Gastrocnemius medialis (tissue), 4 donors: ENCODE measurements at regions not wholly inside any gene's neighbourhood (a gene's known extent, or its start where the extent isn't known, plus 50 kb on each side); places are given as distances from the start of the nearest gene placed in this dataset.
A peak's percentile ranks its signal among the peaks of the same experiment; 100 is the strongest.
"Not testable (repeated sequence)": the region's sequence is repeated elsewhere in the genome, so short reads cannot be mapped to it uniquely, and the experiment has no call there.

ENCODE experiments used
- ATAC-seq, 2 donors: fragments of 150-250 bp; one replicate each; pipeline ENCODE4 v1.9.1; 2016
- DNase-seq, 2 donors: peaks; one replicate each; pipeline ENCODE4 v3.0.0-alpha.2; 2019
- H3K27ac ChIP-seq, 4 donors: fragments of 200-600 bp; sonication (generic); 1 replicate in 1 of 4; 2 replicates in 3 of 4; pipeline ENCODE4 v1.5.1; 2016 to 2018; ENCODE audit warnings: mild to moderate bottlenecking in 2 of 4, moderate library complexity in 1 of 4
- H3K27me3 ChIP-seq, 3 donors: fragments of 200-600 bp; sonication (generic) in 2 of 3; 1 replicate in 1 of 3; 2 replicates in 2 of 3; pipeline versions ENCODE4 v1.5.1 to v1.6.0; 2016 to 2019; ENCODE audit warnings: mild to moderate bottlenecking in 1 of 3, moderate library complexity in 1 of 3
- H3K36me3 ChIP-seq, 2 donors: fragments of 200-600 bp; sonication (generic) in 1 of 2; one replicate each; pipeline ENCODE4 v1.5.1; 2017 to 2018
- H3K4me1 ChIP-seq, 2 donors: fragments of 200-600 bp; sonication (generic) in 1 of 2; one replicate each; pipeline ENCODE4 v1.5.1; 2016 to 2017; ENCODE audit warnings: mild to moderate bottlenecking in 2 of 2
- H3K4me3 ChIP-seq, 4 donors: fragments of 200-600 bp; sonication (generic) in 3 of 4; 1 replicate in 1 of 4; 2 replicates in 3 of 4; pipeline ENCODE4 v1.5.1; 2016 to 2019; ENCODE audit warnings: mild to moderate bottlenecking in 2 of 4
- H3K9me3 ChIP-seq, 3 donors: fragments of 200-600 bp; sonication (generic) in 2 of 3; 1 replicate in 1 of 3; 2 replicates in 2 of 3; pipeline ENCODE4 v1.5.1; 2016 to 2019
- CTCF ChIP-seq, 5 experiments: fragments of 450-650 bp in 3 of 5; fragments of 200-600 bp in 2 of 5; sonication (generic) in 2 of 5; IDR thresholded peaks in 4 of 5; conservative IDR thresholded peaks in 1 of 5; 1 replicate in 4 of 5; 2 replicates in 1 of 5; pipeline ENCODE4 v1.5.1; 2016 to 2019; ENCODE audit warnings: antibody characterized with exemption in 5 of 5, mild to moderate bottlenecking in 3 of 5, moderate library complexity in 3 of 5
- POLR2A ChIP-seq, 2 donors: fragments of 450-650 bp; IDR thresholded peaks; one replicate each; pipeline ENCODE4 v1.6.1; 2017; ENCODE audit warnings: antibody characterized with exemption in 2 of 2, mild to moderate bottlenecking in 2 of 2, moderate library complexity in 2 of 2
- in situ Hi-C, 4 donors: fragments of 200-750 bp; cut with MboI; loops; one replicate each; pipeline versions ENCODE4 v1.15.0 to v1.8.0; 2017; ENCODE audit warnings: low sequenced_read_pairs in 4 of 4
- intact Hi-C: fragments of 100-400 bp; cut with DNase I; formaldehyde crosslinking; loops from one replicate; pipeline ENCODE4 v1.15.1; 2023; ENCODE audit warnings: low total_unique reads

DNA sequence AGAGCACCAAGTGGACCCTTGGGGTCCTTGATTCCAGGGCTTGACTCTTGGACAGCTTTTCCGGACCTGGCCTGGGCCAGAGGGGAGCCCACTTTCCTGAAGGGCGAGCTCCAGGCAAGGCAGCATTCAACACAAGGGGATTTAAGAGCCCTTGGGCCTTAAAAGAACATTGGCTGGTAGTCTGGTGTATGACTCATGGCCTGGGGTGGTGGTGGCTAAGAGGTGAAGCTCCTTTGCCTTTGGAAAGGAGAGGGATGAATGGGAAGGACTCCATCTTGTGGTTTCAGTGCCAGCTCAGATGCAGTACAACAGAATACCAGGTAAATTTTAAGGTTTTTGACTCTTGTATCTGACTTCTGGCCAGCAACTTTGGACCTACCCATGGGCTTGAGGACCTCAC lies 760.7 kb downstream of the GRIK2 start:
- in situ Hi-C loops, result no loop called here
- H3K4me1 ChIP-seq, result peaks cover 0 to 8% of the 10 kb centered on the region in 2 donors
- TF ChIP-seq CTCF (IDR thresholded peaks at IDR 0.05 in 4 of 5, conservative IDR thresholded peaks at IDR 0.05 in 1 of 5) (no peak), POLR2A (IDR thresholded peaks at IDR 0.05) (no peak)

GRCh38 chr6:102154874-102155273 lies 761.4 kb downstream of the GRIK2 start:
- intact Hi-C loops, result no loop called here
- Histone ChIP-seq H3K36me3 (no peaks in the 10 kb centered on the region), H3K27ac (no peak overlapping the region), H3K9me3 (no peaks in the 10 kb centered on the region), H3K4me3 (no peak overlapping the region), H3K4me1 (peaks cover 0 to 8% of the 10 kb centered on the region in 2 donors), H3K27me3 (no peaks in the 10 kb centered on the region)
- in situ Hi-C loops, result no loop called here
- DNase-seq (no peak), ATAC-seq (peak in 1 of 2 donors; percentile 60)
- TF ChIP-seq CTCF (IDR thresholded peaks at IDR 0.05 in 4 of 5, conservative IDR thresholded peaks at IDR 0.05 in 1 of 5), result no peak
- no peak for TF ChIP-seq POLR2A (IDR thresholded peaks at IDR 0.05)

More for the DNA sequence above, 760.7 kb downstream of the GRIK2 start:
- peak overlapping the region in 1 of 4 donors; percentile 13 for H3K27ac ChIP-seq
- ATAC-seq (no peak), DNase-seq (no peak)
- H3K36me3 ChIP-seq, result no peaks in the 10 kb centered on the region
- no peak overlapping the region for H3K4me3 ChIP-seq
- intact Hi-C loops, result no loop called here
- H3K9me3 ChIP-seq, result no peaks in the 10 kb centered on the region
- no peaks in the 10 kb centered on the region for H3K27me3 ChIP-seq

- H3K9me3 ChIP-seq, H3K4me1 ChIP-seq, in situ Hi-C loops, H3K36me3 ChIP-seq, H3K27ac ChIP-seq, intact Hi-C loops, H3K27me3 ChIP-seq, ATAC-seq, H3K4me3 ChIP-seq, DNase-seq: not testable (repeated sequence)
Measured at GRCh38 chr6:102169802-102170201, 776.3 kb downstream of the GRIK2 start.

DNA sequence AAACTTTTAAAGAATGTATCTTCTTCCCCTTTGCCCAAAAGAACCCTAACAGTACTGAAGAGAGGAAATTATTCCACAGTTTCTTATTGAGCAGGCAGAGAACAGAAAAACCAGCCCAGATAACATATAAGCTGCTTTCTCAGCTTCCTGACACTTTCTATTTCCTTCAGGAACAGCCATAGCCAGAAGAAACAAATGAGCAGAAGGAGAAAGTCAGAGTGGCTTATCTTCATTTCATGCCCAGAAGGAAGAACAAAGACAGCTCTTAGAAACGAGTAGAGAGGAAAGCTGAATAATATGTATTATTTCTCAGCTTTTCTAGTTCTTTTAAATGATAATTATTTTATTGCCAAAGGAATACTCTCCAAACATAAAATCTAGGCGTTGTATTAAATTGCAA lies 793.7 kb downstream of the GRIK2 start:
- in situ Hi-C loops, result no loop called here
- no peaks in the 10 kb centered on the region for H3K4me1 ChIP-seq
- intact Hi-C loops, result no loop called here
- TF ChIP-seq CTCF (IDR thresholded peaks at IDR 0.05 in 4 of 5, conservative IDR thresholded peaks at IDR 0.05 in 1 of 5), result no peak
- TF ChIP-seq POLR2A (IDR thresholded peaks at IDR 0.05), result no peak
- H3K36me3 ChIP-seq, result no peaks in the 10 kb centered on the region
- H3K27ac ChIP-seq, result no peak overlapping the region
- no peaks in the 10 kb centered on the region for H3K9me3 ChIP-seq
- H3K4me3 ChIP-seq, result no peak overlapping the region
- DNase-seq (no peak), ATAC-seq (no peak)
- H3K27me3 ChIP-seq, result no peaks in the 10 kb centered on the region

GRCh38 chr6:102195311-102195710 lies 801.8 kb downstream of the GRIK2 start:
- Histone ChIP-seq H3K27me3 (no peaks in the 10 kb centered on the region), H3K36me3 (no peaks in the 10 kb centered on the region), H3K4me1 (no peaks in the 10 kb centered on the region), H3K4me3 (no peak overlapping the region), H3K9me3 (peaks cover 0 to 3% (median 0%) of the 10 kb centered on the region in 3 donors), H3K27ac (no peak overlapping the region)
- ATAC-seq (no peak), DNase-seq (no peak)
- TF ChIP-seq POLR2A (IDR thresholded peaks at IDR 0.05) (no peak), CTCF (IDR thresholded peaks at IDR 0.05 in 4 of 5, conservative IDR thresholded peaks at IDR 0.05 in 1 of 5) (no peak)
- intact Hi-C loops, result no loop called here
- in situ Hi-C loops, result no loop called here
